ENCODE measurements at regions not wholly inside any gene's neighbourhood (a gene's known extent, or its start where the extent isn't known, plus 50 kb on each side); places are given as distances from the start of the nearest gene placed in this dataset.

GRCh38 chr15:31513178-31513577, 186.5 kb downstream of the KLF13 start:
- DNase-seq = no peak

GRCh38 chr15:31516440-31516839, 189.8 kb downstream of the KLF13 start:
- no peak for DNase-seq

GRCh38 chr15:31516874-31517273, 190.2 kb downstream of the KLF13 start:
- no peak for DNase-seq

- no peak for DNase-seq
Observed at GRCh38 chr15:31517711-31518110, 191.1 kb downstream of the KLF13 start.

- no peak for DNase-seq
Observed at GRCh38 chr15:31522028-31522427, 195.4 kb downstream of the KLF13 start.

GRCh38 chr15:31523027-31523654, 196.5 kb downstream of the KLF13 start:
- DNase-seq = no peak

- no peak for DNase-seq
Observed at GRCh38 chr15:31523655-31524049, 197.0 kb downstream of the KLF13 start.

GRCh38 chr15:31525185-31525695, 198.6 kb downstream of the KLF13 start:
- DNase-seq = no peak

- no peak for DNase-seq
Observed at GRCh38 chr15:31525988-31526665, 199.5 kb downstream of the KLF13 start.

GRCh38 chr15:31526916-31527690, 200.5 kb downstream of the KLF13 start:
- no peak for DNase-seq

GRCh38 chr15:31528846-31529245, 202.2 kb downstream of the KLF13 start:
- DNase-seq = no peak

GRCh38 chr15:31537770-31538592, 211.3 kb downstream of the KLF13 start:
- DNase-seq = no peak

GRCh38 chr15:31540633-31541032, 214.0 kb downstream of the KLF13 start:
- DNase-seq = no peak

GRCh38 chr15:31544361-31544760, 217.7 kb downstream of the KLF13 start:
- DNase-seq = no peak

GRCh38 chr15:31545257-31545656, 218.6 kb downstream of the KLF13 start:
- DNase-seq = no peak

- DNase-seq = no peak
Observed at GRCh38 chr15:31550211-31550977, 223.8 kb downstream of the KLF13 start.

GRCh38 chr15:31551323-31551722, 224.7 kb downstream of the KLF13 start:
- no peak for DNase-seq

GRCh38 chr15:31552482-31553099, 226.0 kb downstream of the KLF13 start:
- DNase-seq = no peak

- DNase-seq = no peak
Observed at GRCh38 chr15:31554261-31554660, 227.6 kb downstream of the KLF13 start.

- DNase-seq = no peak
Observed at GRCh38 chr15:31555022-31555421, 228.4 kb downstream of the KLF13 start.

GRCh38 chr15:31556494-31557150, 230.0 kb downstream of the KLF13 start:
- no peak for DNase-seq
